ENCODE measurements at regions not wholly inside any gene's neighbourhood (a gene's known extent, or its start where the extent isn't known, plus 50 kb on each side); places are given as distances from the start of the nearest gene placed in this dataset.

DNA sequence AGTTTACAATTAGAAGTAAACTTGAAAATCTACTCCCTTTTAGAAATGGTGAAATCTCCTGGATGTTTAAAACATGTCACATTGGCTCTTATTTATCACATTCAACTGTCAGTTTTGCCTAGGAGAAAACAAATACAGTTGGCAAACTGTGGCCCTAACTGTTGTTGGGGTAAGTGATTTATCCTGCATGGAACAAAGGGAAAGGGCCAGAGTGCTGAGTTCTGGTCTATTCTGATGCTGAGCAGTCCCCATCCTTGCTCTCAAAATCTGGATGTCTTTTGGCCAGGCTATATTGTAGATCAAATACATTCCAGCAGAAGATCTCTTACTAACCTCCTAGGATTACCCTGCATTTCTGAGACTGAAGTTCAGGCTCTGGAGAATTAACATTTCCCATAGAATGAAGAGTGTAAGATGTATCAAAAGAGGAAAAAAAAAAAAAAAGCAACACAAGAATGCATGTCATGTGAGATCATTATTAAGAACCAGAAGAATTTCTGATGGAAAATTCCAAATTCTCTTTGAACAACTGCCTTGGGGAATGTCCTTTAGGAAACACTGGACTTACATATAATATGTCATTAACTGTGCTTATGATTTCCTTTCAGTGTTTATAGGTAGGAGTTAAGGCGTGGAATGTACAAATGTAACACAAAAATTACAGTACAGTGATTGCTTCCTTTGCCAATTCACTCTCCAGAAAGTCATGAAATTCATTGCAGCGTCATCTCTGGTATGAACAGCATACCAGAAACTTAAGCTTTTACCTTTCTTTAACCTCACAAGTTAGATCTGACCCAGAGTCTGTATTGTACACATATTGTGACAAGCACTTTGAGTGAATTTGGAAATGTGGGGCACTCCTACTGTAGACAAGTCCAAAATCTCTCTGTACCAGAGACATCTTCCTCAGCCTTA is 1012.5 kb upstream of the LCORL start:
- no peaks in the 10 kb centered on the region for H3K9me2 ChIP-seq (replicated peaks; ENCODE audit: low read depth, low read length)
- no peak overlapping the region for H3K9ac ChIP-seq (ENCODE audit: low read depth, low read length, poor library complexity, severe bottlenecking)
- H3K79me2 ChIP-seq (ENCODE audit: insufficient read depth, low read length), result no peaks in the 10 kb centered on the region
- no peaks in the 10 kb centered on the region for H3F3A ChIP-seq (ENCODE audit: low read depth)
- H3K9me3 ChIP-seq (ENCODE audit: insufficient read depth, low read depth, low read length), result no peaks in the 10 kb centered on the region
- H3K27me3 ChIP-seq (ENCODE audit: insufficient read depth, low read length, poor library complexity, severe bottlenecking), result no peaks in the 10 kb centered on the region
- no peak overlapping the region for H3K4me2 ChIP-seq (ENCODE audit: low read depth, low read length, poor library complexity, severe bottlenecking)
- H2AFZ ChIP-seq (ENCODE audit: low read length), result no peak overlapping the region
- H3K4me3 ChIP-seq (ENCODE audit: low read length, poor library complexity, severe bottlenecking), result no peak overlapping the region
- H3K36me3 ChIP-seq (ENCODE audit: insufficient read depth, low read length), result no peaks in the 10 kb centered on the region
- H3K4me1 ChIP-seq (ENCODE audit: insufficient read depth, low read length, poor library complexity, severe bottlenecking), result no peaks in the 10 kb centered on the region
- TF ChIP-seq, protein P1, sequence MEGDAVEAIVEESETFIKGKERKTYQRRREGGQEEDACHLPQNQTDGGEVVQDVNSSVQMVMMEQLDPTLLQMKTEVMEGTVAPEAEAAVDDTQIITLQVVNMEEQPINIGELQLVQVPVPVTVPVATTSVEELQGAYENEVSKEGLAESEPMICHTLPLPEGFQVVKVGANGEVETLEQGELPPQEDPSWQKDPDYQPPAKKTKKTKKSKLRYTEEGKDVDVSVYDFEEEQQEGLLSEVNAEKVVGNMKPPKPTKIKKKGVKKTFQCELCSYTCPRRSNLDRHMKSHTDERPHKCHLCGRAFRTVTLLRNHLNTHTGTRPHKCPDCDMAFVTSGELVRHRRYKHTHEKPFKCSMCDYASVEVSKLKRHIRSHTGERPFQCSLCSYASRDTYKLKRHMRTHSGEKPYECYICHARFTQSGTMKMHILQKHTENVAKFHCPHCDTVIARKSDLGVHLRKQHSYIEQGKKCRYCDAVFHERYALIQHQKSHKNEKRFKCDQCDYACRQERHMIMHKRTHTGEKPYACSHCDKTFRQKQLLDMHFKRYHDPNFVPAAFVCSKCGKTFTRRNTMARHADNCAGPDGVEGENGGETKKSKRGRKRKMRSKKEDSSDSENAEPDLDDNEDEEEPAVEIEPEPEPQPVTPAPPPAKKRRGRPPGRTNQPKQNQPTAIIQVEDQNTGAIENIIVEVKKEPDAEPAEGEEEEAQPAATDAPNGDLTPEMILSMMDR (conservative IDR thresholded peaks at IDR 0.05; ENCODE audit: low read length), result no peak
- TF ChIP-seq EZH2phosphoT487 (IDR thresholded peaks at IDR 0.05; ENCODE audit: borderline replicate concordance), result no peak
- no peaks in the 10 kb centered on the region for H4K20me1 ChIP-seq (ENCODE audit: insufficient read depth, low read length, poor library complexity, severe bottlenecking)

DNA sequence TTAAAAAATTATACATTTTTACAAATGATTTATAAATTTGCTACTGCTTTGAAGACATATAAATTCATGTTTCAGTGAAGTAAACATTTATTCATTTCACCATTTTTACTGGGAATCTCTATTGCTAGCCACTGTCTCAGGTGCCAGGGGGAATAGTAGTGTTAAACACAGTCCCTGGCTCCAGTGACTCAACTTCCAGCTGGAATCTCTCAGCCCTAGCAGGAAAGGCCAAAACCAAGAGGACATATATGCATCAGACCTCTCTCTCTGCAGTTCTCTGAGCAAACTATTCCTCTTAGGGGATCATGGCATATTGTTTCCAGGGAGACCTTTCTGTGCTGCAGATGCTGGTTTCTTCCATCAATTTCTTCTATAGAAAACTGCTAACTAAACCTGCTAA is 1009.0 kb upstream of the LCORL start:
- Histone ChIP-seq H2AFZ (ENCODE audit: low read length) (no peak overlapping the region), H3K36me3 (ENCODE audit: insufficient read depth, low read length) (no peaks in the 10 kb centered on the region), H3F3A (ENCODE audit: low read depth) (no peaks in the 10 kb centered on the region), H3K4me3 (ENCODE audit: low read length, poor library complexity, severe bottlenecking) (no peak overlapping the region), H3K4me2 (ENCODE audit: low read depth, low read length, poor library complexity, severe bottlenecking) (no peak overlapping the region), H4K20me1 (ENCODE audit: insufficient read depth, low read length, poor library complexity, severe bottlenecking) (no peaks in the 10 kb centered on the region), H3K9ac (ENCODE audit: low read depth, low read length, poor library complexity, severe bottlenecking) (no peak overlapping the region), H3K27me3 (ENCODE audit: insufficient read depth, low read length, poor library complexity, severe bottlenecking) (no peaks in the 10 kb centered on the region), H3K9me2 (replicated peaks; ENCODE audit: low read depth, low read length) (no peaks in the 10 kb centered on the region), H3K4me1 (ENCODE audit: insufficient read depth, low read length, poor library complexity, severe bottlenecking) (no peaks in the 10 kb centered on the region), H3K9me3 (ENCODE audit: insufficient read depth, low read depth, low read length) (no peaks in the 10 kb centered on the region), H3K79me2 (ENCODE audit: insufficient read depth, low read length) (no peaks in the 10 kb centered on the region)
- TF ChIP-seq, protein P1 (conservative IDR thresholded peaks at IDR 0.05; ENCODE audit: low read length), result no peak
- no peak for TF ChIP-seq EZH2phosphoT487 (IDR thresholded peaks at IDR 0.05; ENCODE audit: borderline replicate concordance)

DNA sequence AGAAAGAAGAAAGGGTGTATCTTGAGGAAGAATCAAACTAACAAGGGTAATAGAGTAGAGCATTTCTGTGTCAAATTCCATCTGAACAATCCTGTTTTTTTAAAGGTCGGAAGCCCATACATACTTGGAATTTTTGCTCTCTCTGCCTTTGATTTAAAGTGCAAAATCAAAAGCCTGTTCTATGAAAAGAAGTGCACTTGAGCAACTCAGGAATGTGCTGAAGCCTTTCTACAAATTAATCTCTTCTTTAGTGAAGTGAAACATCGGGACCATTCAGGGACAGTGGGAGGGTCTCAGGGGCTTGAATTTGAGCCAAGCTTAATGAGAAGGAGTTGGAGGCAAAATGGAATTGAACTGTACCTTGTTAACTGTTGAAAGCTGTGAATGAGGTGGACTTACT is 1008.5 kb upstream of the LCORL start:
- Histone ChIP-seq H3K27me3 (ENCODE audit: insufficient read depth, low read length, poor library complexity, severe bottlenecking) (no peaks in the 10 kb centered on the region), H3K4me2 (ENCODE audit: low read depth, low read length, poor library complexity, severe bottlenecking) (no peak overlapping the region), H3K36me3 (ENCODE audit: insufficient read depth, low read length) (no peaks in the 10 kb centered on the region), H3K9me3 (ENCODE audit: insufficient read depth, low read depth, low read length) (no peaks in the 10 kb centered on the region), H2AFZ (ENCODE audit: low read length) (no peak overlapping the region), H4K20me1 (ENCODE audit: insufficient read depth, low read length, poor library complexity, severe bottlenecking) (no peaks in the 10 kb centered on the region), H3F3A (ENCODE audit: low read depth) (no peaks in the 10 kb centered on the region), H3K4me3 (ENCODE audit: low read length, poor library complexity, severe bottlenecking) (no peak overlapping the region), H3K79me2 (ENCODE audit: insufficient read depth, low read length) (no peaks in the 10 kb centered on the region), H3K9me2 (replicated peaks; ENCODE audit: low read depth, low read length) (no peaks in the 10 kb centered on the region), H3K9ac (ENCODE audit: low read depth, low read length, poor library complexity, severe bottlenecking) (no peak overlapping the region), H3K4me1 (ENCODE audit: insufficient read depth, low read length, poor library complexity, severe bottlenecking) (no peaks in the 10 kb centered on the region)
- TF ChIP-seq, protein P1 (conservative IDR thresholded peaks at IDR 0.05; ENCODE audit: low read length), result no peak
- no peak for TF ChIP-seq EZH2phosphoT487 (IDR thresholded peaks at IDR 0.05; ENCODE audit: borderline replicate concordance)

Data from Loucy (cell line).